Fibroblast of skin of left quadriceps (primary cell): ENCODE measurements at regions not wholly inside any gene's neighbourhood (a gene's known extent, or its start where the extent isn't known, plus 50 kb on each side); places are given as distances from the start of the nearest gene placed in this dataset.

ENCODE experiments used
- DNase-seq, 2 experiments: peaks; one replicate each; pipeline ENCODE4 v3.0.0-alpha.2; 2013; ENCODE audit warnings: low read depth in 2 of 2

GRCh38 chr2:16506366-16506765 is 159.3 kb downstream of the CYRIA start:
- DNase-seq, result no peak

GRCh38 chr2:16496426-16497388 is 168.9 kb downstream of the CYRIA start:
- DNase-seq, result no peak

GRCh38 chr2:16495509-16496208 is 170.0 kb downstream of the CYRIA start:
- no peak for DNase-seq

GRCh38 chr2:16494836-16495508 is 170.7 kb downstream of the CYRIA start:
- DNase-seq, result no peak

- DNase-seq, result no peak
These were observed 171.8 kb downstream of the CYRIA start for GRCh38 chr2:16493788-16494187.

GRCh38 chr2:16487686-16488085 is 177.9 kb downstream of the CYRIA start:
- peak in 1 of 2 experiments; percentile 3 for DNase-seq

GRCh38 chr2:16485251-16485650 is 180.4 kb downstream of the CYRIA start:
- DNase-seq, result no peak

GRCh38 chr2:16482460-16482859 is 183.2 kb downstream of the CYRIA start:
- no peak for DNase-seq

- no peak for DNase-seq
These were observed 184.3 kb downstream of the CYRIA start for GRCh38 chr2:16481351-16481750.

- no peak for DNase-seq
These were observed 185.9 kb downstream of the CYRIA start for GRCh38 chr2:16479721-16480120.

GRCh38 chr2:16478434-16479210 is 187.0 kb downstream of the CYRIA start:
- DNase-seq, result no peak

- no peak for DNase-seq
These were observed 188.0 kb downstream of the CYRIA start for GRCh38 chr2:16477648-16478047.

GRCh38 chr2:16476866-16477265 is 188.8 kb downstream of the CYRIA start:
- DNase-seq, result no peak

GRCh38 chr2:16475986-16476567 is 189.6 kb downstream of the CYRIA start:
- no peak for DNase-seq

- DNase-seq, result no peak
These were observed 190.0 kb downstream of the CYRIA start for GRCh38 chr2:16475586-16475985.

- DNase-seq, result no peak
These were observed 192.1 kb downstream of the CYRIA start for GRCh38 chr2:16473575-16473974.

- DNase-seq, result no peak
These were observed 194.6 kb downstream of the CYRIA start for GRCh38 chr2:16470936-16471490.

GRCh38 chr2:16466821-16467151 is 198.8 kb downstream of the CYRIA start:
- DNase-seq, result no peak

GRCh38 chr2:16466133-16466820 is 199.4 kb downstream of the CYRIA start:
- DNase-seq, result no peak

- no peak for DNase-seq
These were observed 201.0 kb downstream of the CYRIA start for GRCh38 chr2:16464641-16465040.
